ENCODE measurements at regions not wholly inside any gene's neighbourhood (a gene's known extent, or its start where the extent isn't known, plus 50 kb on each side); places are given as distances from the start of the nearest gene placed in this dataset.
A peak's percentile ranks its signal among the peaks of the same experiment; 100 is the strongest.

DNA sequence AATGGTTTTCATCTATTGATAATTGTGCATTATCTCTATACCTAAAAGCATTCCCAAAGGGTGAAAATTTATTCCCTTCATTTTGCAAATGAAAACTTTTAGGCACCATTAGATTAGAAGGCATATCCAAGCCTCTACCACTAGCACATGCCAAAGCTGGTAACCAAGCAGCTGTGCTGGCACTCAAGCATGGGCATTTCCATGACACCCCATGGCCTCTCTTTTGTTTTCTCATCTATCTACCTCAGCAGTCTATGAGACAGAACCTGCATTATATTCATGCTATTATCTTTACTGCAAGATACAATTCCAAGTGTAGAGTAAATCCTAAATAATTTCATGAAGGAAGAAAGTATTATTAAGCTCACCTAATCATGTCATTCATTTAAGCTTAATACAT lies 334.3 kb upstream of the LRRC7 start:
- DNase-seq (ENCODE audit: low spot score), result no peak

- no peak for DNase-seq (ENCODE audit: low spot score)
These were observed 323.5 kb upstream of the LRRC7 start for GRCh38 chr1:69244211-69244610.

DNA sequence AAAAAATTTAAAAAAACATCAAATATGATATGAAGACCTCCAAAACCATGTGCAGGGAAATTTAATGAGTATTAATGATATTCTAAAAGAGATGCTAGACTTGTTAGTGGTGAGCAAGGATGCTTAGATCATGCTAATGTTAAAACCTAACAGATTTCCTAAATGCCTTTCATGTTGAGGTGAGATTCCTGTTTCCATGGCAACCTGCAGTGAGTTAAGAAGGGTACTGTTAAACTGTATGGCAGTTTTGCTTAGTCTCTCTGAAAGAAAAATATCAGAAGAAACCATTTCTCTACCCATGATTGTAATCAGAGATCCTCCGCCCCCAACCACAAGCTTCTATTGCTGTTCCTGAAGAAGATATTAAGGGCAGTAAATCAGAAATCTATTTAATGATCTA lies 321.6 kb upstream of the LRRC7 start:
- no peak for DNase-seq (ENCODE audit: low spot score)

GRCh38 chr1:69246710-69247109 lies 321.0 kb upstream of the LRRC7 start:
- peak; percentile 18 for DNase-seq (ENCODE audit: low spot score)

DNA sequence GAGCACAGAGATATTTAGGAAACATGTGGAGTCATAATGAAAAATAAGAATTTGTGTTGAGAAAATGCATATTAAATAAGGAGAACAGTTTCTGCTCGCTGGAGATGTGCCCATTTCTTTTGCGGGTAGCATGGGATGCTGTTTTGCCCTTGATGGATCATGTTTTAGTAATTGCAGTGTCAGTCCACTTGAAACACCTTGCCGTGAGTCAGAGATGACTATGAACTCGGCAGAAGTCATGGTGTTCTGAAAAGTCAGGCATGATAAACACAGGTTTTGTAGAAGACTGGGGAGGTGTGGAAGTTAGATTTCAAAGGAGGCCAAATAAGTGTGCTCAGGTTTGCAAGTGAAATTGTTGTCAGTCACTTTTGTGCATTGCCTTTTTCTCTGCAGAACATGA lies 315.0 kb upstream of the LRRC7 start:
- DNase-seq (ENCODE audit: low spot score), result no peak

- no peak for DNase-seq (ENCODE audit: low spot score)
These were observed 311.7 kb upstream of the LRRC7 start for GRCh38 chr1:69256036-69256435.

DNA sequence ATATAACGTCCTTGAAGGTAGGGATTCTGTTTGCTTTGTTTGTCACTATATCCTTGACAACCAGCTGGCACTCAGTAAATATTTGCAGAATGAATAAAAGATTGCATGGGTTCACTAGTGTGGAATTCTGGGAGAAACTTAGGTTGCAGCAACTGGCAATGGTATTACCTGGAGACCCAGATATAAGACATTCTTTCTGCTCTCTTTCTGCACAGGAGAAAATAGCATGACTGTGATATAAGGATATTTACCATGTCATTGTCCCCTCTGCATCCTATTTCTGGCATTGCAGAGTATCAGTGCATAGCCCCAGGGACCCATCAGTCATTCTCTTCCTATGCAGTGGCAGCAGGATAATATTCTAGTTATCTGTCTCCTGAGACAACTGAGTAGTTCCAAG lies 308.9 kb upstream of the LRRC7 start:
- no peak for DNase-seq (ENCODE audit: low spot score)

DNA sequence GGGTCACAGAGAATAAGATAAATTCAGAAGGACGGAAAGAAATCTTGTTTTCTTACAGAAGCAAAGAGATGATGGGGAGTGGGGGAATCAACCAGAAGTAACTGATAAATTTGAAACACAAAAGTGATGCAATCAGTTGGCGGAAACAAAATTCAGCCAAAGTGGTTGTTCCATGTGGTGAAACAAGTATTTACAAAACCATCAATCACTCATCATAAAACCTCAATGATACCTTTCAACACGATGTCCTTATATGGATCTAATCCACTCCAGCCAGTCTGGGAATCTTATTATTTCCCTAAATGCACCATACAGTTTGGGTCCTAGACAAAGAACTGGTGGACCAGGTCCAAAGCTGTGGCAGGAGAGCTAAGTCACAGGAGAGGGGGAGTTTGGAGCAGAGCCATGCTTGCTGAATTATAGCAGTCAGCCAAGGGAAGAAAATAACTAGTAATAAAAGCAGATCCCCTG lies 303.8 kb upstream of the LRRC7 start:
- DNase-seq (ENCODE audit: low spot score), result no peak

DNA sequence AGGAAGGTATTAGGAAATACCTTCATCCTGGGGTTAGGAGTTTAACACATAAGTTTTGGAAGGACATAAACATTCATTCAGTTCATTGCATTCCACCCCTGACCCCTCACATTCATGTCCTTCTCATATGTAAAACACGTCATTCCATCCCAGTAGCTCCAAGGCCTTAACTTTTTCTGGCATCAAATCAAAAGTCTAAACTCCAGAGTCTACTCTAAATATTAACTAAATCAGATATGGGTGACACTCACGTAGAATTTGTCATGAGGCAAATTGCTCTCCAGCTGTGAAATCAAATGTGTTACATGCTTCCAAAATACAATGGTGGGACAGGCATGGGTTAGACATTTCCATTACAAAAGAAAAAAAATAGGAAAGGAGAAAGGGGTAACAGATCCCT lies 298.2 kb upstream of the LRRC7 start:
- no peak for DNase-seq (ENCODE audit: low spot score)

DNA sequence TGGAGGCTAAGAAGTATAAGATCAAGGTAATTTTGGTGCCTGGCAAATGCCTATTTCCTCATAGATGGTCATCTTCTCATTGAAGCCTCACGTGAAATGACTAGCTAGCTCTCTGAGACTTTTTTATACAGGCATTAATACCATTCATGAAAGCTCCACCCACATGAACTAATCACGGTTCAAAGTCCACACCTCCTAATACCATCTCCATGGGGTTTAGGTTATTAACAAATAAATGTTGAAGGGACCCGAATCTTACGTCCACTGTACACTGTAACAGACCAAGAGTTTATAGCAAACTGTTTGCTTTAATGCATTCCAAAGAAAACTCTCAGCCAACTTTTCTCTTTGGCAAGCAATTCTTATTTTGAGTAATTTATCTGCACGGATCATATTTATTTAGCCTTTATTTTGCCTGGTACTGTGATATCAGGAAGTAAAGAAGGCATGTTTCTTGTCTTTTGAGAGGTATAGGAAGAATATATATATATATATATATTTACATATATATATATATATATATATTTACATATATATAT lies 296.1 kb upstream of the LRRC7 start:
- DNase-seq (ENCODE audit: low spot score), result no peak

DNA sequence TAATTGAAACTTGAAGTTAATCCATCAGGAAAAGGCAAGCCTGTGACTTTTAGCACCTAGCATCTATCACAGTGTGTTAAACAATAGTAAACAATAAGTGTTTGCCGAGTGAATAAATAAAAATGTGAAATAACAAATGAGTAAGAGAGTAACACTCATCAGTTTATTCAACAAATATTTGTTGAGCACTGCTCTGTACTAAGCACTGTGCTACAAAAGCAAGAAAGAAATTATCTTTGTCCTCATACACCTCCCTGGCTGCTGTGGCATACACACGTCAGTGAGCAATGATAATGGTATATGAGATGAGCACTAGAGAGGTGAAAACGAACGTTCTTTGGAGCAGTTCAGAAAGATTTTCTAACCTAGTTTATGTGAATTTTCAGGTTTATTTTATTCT lies 295.0 kb upstream of the LRRC7 start:
- no peak for DNase-seq (ENCODE audit: low spot score)

DNA sequence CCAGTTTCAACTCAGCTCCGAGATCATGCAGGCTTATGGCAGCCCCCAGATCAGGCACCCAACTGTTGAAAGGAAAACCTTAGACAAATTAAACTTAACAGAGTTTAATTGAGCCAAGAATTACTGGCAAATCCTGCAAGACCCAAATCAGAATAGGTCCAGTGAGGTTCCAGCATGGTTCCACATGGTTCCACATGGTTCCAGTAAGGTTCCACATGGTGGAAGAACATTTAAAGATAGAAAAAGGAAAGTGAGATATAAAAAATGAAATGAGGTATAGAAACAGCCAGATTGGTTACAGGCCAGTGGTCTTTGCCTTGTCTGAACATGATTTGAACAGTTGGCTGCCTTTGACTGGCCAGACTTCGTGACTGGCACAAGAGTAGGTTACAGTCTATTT lies 288.8 kb upstream of the LRRC7 start:
- DNase-seq (ENCODE audit: low spot score), result no peak

DNA sequence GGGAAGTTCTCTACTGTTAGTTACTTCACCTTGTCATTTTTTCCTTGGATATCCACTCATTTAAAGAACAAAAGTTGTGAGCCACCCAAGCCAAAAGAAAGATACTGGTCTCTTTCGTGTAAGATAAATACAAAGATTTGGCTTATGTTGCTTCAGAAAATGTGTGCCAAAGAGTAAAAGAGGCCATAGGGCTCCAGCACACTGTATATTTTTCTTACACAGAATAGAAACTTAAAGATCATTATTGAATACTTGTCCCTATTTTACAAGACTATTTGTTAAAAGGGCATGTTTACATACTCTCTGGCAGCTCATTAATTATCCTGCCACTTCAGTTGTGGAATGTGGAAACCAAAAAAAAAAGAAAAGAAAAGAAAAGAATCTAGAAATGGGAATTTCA lies 284.2 kb upstream of the LRRC7 start:
- DNase-seq (ENCODE audit: low spot score), result no peak

- DNase-seq (ENCODE audit: low spot score), result no peak
These were observed 283.2 kb upstream of the LRRC7 start for GRCh38 chr1:69284508-69284907.

- DNase-seq (ENCODE audit: low spot score), result no peak
These were observed 279.3 kb upstream of the LRRC7 start for GRCh38 chr1:69288416-69288815.

GRCh38 chr1:69290291-69290690 lies 277.4 kb upstream of the LRRC7 start:
- no peak for DNase-seq (ENCODE audit: low spot score)

DNA sequence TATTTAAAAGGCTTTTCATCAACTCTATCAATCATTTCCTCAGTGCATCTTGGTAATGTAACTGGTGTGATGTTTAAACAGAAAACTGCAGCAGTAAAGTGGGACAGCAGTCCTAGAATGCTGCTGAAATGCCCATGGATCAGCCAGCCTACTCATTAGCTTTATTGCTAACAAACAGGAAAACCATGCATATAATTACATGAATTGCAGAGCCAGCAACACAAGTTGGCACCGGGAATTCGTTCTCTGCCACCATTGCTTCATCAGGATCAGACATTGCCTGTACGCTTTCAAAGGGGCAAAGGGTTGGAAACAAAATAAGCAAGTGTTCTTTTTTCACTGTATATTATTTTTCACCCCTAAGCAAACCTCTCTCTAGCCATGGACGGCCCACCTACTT lies 276.2 kb upstream of the LRRC7 start:
- no peak for DNase-seq (ENCODE audit: low spot score)

- DNase-seq (ENCODE audit: low spot score), result no peak
These were observed 274.9 kb upstream of the LRRC7 start for GRCh38 chr1:69292833-69293232.

GRCh38 chr1:69294171-69294570 lies 273.6 kb upstream of the LRRC7 start:
- no peak for DNase-seq (ENCODE audit: low spot score)

GRCh38 chr1:69295265-69295664 lies 272.5 kb upstream of the LRRC7 start:
- no peak for DNase-seq (ENCODE audit: low spot score)

GRCh38 chr1:69305621-69306020 lies 262.1 kb upstream of the LRRC7 start:
- DNase-seq (ENCODE audit: low spot score), result no peak

DNA sequence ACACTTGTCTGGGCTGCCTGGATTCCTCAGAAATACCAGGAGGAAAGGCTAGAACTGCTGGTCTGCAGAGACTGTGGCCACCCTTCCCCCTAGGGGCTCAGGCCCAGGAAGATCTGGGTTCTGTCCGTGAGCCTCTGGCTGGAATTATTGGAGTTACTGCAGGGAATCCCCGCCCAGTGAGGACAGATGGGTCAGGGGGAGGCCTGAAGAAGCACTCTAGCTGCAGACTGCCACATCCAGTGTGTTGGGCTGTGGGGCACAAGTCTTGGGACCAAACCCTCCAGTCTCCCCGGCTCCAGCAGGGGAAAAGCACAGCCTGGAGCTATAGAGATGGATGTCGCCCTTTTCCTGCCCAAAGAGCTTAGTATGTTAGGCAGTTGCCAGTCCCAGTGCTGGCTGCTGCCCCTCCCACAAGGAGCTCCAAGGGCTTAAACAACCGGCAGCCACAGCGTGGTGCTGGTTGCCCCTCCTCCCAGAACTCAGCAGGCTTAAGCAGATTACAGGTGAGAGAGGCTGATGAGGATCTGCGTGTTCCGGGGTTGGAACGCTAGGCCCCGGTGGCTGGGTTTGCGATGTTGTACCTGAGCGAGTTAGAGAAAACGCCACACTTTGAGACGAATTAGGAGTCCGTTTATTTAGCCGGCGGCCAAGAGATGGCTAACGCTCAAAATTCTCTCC lies 255.5 kb upstream of the LRRC7 start:
- DNase-seq (ENCODE audit: low spot score), result no peak

DNA sequence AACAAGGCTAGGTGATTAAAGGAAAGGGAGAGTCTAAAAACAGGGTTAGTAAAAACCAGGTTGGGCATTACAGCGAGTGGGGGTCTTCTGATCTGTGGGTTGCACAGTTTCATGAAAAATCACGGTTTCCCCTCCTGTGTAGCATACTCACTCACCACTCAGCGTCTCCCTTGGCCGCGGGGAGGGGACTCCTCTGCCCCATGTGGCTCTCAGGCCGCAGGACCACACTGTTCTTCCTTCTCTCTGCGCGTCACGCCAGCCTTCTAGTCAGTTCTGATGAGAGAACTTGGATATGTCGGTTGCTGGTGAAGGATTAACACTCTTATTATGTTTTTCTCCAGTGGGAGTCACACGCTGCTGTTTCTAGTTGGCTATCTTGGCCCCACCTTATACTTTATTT lies 254.6 kb upstream of the LRRC7 start:
- DNase-seq (ENCODE audit: low spot score), result no peak

DNA sequence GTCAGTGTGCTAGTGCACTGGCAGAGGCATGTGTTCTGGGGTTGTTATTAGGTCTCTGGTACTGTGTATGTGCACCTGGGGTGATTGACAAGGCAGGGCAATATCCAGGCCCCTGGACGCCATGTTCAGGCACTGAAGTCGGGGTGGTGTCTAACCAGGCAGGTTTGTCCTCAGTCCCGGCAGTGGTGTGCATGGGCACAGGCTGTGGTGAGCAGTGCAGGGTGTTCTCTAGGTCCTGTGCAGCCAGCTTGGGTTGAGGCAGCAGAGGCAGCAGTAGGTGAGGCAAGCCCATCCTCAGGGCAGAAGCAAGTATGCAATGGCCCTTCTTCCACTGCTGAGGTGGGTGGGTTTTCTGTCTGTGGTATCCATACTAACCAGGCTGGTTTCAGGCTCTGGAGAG lies 252.3 kb upstream of the LRRC7 start:
- no peak for DNase-seq (ENCODE audit: low spot score)
